Smooth muscle cell (in vitro differentiated cells): ENCODE measurements at regions not wholly inside any gene's neighbourhood (a gene's known extent, or its start where the extent isn't known, plus 50 kb on each side); places are given as distances from the start of the nearest gene placed in this dataset.

Experiments used
- DNase-seq: peaks from one replicate; lab custom pipeline; 2025; ENCODE audit not compliant: unreplicated experiment; lab: John Stamatoyannopoulos, UW
- H2AFZ ChIP-seq: fragments of 200-600 bp; sonication (generic); 2 replicates; pipeline ENCODE4 v1.6.0; 2016; ENCODE audit warnings: antibody characterized with exemption, low read depth, mild to moderate bottlenecking
- H3F3A ChIP-seq: fragments of 200-600 bp; sonication (generic); 2 replicates; pipeline ENCODE4 v1.6.0; 2017; ENCODE audit warnings: antibody characterized with exemption, low read depth
- H3K27ac ChIP-seq: fragments of 200-600 bp; sonication (generic); 2 replicates; pipeline ENCODE4 v1.5.1; 2016; ENCODE audit warnings: low read depth, mild to moderate bottlenecking
- H3K27me3 ChIP-seq: fragments of 200-600 bp; sonication (generic); 2 replicates; pipeline ENCODE4 v1.6.1; 2016; ENCODE audit warnings: low read depth, mild to moderate bottlenecking
- H3K36me3 ChIP-seq: fragments of 200-600 bp; sonication (generic); 2 replicates; pipeline ENCODE4 v1.5.1; 2016; ENCODE audit warnings: low read depth
- H3K4me1 ChIP-seq: fragments of 200-600 bp; sonication (generic); 2 replicates; pipeline ENCODE4 v1.5.1; 2016; ENCODE audit warnings: low read depth
- H3K4me2 ChIP-seq: fragments of 200-600 bp; sonication (generic); 2 replicates; pipeline ENCODE4 v1.6.0; 2016; ENCODE audit warnings: mild to moderate bottlenecking
- H3K4me3 ChIP-seq: fragments of 200-600 bp; sonication (generic); 2 replicates; pipeline ENCODE4 v1.5.1; 2016; ENCODE audit warnings: mild to moderate bottlenecking
- H3K79me2 ChIP-seq: fragments of 200-600 bp; sonication (generic); 2 replicates; pipeline ENCODE4 v1.6.0; 2016; ENCODE audit warnings: low read depth, mild to moderate bottlenecking
- H3K9ac ChIP-seq: fragments of 200-600 bp; sonication (generic); 2 replicates; pipeline ENCODE4 v1.6.0; 2016; ENCODE audit warnings: low read depth
- H3K9me3 ChIP-seq: fragments of 200-600 bp; sonication (generic); replicated peaks from 2 replicates; pipeline ENCODE4 v1.5.1; 2016; ENCODE audit warnings: low read depth
- H4K20me1 ChIP-seq: fragments of 200-600 bp; sonication (generic); 2 replicates; pipeline ENCODE4 v1.6.0; 2016; ENCODE audit warnings: low read depth
- WGBS: methylation state at CpG from one replicate; pipeline ENCODE4 v1.1.7; 2016; ENCODE audit warnings: low lambda C conversion rate; 5-methylcytosine and 5-hydroxymethylcytosine counted together
- TF ChIP-seq, protein P1 (sequence below): fragments of 200-600 bp; sonication (generic); IDR thresholded peaks from 2 replicates; pipeline ENCODE4 v1.5.1; 2017; ENCODE audit warnings: borderline replicate concordance, mild to moderate bottlenecking, antibody characterized with exemption; ENCODE audit not compliant: insufficient read depth, poor library complexity, severe bottlenecking

DNA sequence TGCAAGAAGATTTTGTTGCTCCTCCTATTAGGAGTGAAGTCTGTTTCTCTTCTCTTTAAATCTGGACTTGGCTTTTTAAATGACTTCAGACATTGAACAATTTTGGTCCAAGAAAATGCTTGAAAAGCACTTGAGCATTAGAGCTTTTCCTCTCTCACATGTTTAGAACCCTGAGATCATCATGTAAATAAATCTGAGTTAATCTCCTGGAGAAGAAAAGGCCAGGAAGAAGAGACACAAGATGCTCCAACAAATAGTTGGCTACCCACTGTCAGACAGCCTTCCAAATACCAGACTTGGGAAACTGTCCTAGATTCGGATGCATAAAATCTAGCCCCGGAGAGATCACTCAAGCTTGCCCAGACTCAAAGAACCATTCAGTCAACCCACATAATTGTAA lies 1353.1 kb upstream of the ADGRL4 start:
- H3K4me3 ChIP-seq, result no peak overlapping the region
- H3K79me2 ChIP-seq, result no peaks in the 10 kb centered on the region
- no peak overlapping the region for H3K9ac ChIP-seq
- H3F3A ChIP-seq, result no peaks in the 10 kb centered on the region
- H3K9me3 ChIP-seq, result no peaks in the 10 kb centered on the region
- H3K36me3 ChIP-seq, result no peaks in the 10 kb centered on the region
- no peak overlapping the region for H3K4me2 ChIP-seq
- no peak overlapping the region for H3K27ac ChIP-seq
- WGBS, result 77% methylated on average over 2 of the region's 2 CpGs
- no peak for DNase-seq
- H3K4me1 ChIP-seq, result no peaks in the 10 kb centered on the region
- TF ChIP-seq, protein P1, sequence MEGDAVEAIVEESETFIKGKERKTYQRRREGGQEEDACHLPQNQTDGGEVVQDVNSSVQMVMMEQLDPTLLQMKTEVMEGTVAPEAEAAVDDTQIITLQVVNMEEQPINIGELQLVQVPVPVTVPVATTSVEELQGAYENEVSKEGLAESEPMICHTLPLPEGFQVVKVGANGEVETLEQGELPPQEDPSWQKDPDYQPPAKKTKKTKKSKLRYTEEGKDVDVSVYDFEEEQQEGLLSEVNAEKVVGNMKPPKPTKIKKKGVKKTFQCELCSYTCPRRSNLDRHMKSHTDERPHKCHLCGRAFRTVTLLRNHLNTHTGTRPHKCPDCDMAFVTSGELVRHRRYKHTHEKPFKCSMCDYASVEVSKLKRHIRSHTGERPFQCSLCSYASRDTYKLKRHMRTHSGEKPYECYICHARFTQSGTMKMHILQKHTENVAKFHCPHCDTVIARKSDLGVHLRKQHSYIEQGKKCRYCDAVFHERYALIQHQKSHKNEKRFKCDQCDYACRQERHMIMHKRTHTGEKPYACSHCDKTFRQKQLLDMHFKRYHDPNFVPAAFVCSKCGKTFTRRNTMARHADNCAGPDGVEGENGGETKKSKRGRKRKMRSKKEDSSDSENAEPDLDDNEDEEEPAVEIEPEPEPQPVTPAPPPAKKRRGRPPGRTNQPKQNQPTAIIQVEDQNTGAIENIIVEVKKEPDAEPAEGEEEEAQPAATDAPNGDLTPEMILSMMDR, result no peak
- no peaks in the 10 kb centered on the region for H4K20me1 ChIP-seq
- no peaks in the 10 kb centered on the region for H3K27me3 ChIP-seq
- no peak overlapping the region for H2AFZ ChIP-seq

DNA sequence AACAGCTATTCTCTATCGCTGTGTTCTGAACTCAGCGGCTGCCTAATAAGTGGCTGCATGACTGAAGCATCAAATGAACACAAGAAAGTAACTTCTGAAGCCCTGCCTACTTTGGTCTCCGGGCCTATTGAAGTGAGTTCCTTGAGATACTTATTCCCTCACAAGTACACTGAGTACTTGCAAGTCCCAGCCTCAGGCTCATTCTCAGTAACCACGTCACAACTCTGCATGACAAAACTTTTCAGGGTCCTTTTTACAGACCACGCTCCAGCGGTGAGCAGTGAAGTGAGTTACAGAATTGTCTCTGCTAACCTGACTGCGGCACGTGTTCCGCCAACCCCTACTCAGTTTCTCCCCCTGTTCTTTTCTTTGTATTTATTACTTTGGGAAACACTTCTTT lies 1342.7 kb upstream of the ADGRL4 start:
- no peaks in the 10 kb centered on the region for H3K79me2 ChIP-seq
- DNase-seq, result no peak
- no peak overlapping the region for H3K27ac ChIP-seq
- 83% methylated on average over 9 of the region's 9 CpGs for WGBS
- H4K20me1 ChIP-seq, result no peaks in the 10 kb centered on the region
- no peak overlapping the region for H3K4me2 ChIP-seq
- no peaks in the 10 kb centered on the region for H3K4me1 ChIP-seq
- no peaks in the 10 kb centered on the region for H3F3A ChIP-seq
- H3K9me3 ChIP-seq, result no peaks in the 10 kb centered on the region
- H3K4me3 ChIP-seq, result no peak overlapping the region
- TF ChIP-seq, protein P1, result no peak
- no peaks in the 10 kb centered on the region for H3K36me3 ChIP-seq
- no peak overlapping the region for H2AFZ ChIP-seq
- H3K27me3 ChIP-seq, result no peaks in the 10 kb centered on the region
- H3K9ac ChIP-seq, result no peak overlapping the region

DNA sequence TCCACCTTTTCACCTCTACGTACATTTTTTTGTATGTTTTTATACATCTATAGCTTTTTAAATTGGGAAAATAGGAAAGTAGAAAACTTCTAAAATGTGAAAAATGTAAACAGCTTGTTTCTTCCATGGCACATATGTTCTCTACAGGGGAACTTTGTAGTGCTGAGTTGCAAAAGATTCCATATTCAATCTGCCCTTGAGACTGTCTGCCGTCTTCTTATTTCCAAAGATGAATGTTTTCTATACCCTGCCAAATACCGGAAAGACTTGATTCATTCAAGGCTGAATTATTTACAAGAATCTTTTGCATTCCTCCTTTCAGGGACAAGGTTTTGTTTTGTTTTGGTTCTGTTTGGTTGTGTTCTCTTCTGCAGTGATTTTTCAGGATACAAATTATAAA lies 1334.5 kb upstream of the ADGRL4 start:
- Histone ChIP-seq H3F3A (no peaks in the 10 kb centered on the region), H3K4me2 (no peak overlapping the region), H4K20me1 (no peaks in the 10 kb centered on the region), H3K9ac (no peak overlapping the region), H3K4me3 (no peak overlapping the region), H3K36me3 (no peaks in the 10 kb centered on the region), H3K27ac (no peak overlapping the region), H2AFZ (no peak overlapping the region), H3K27me3 (no peaks in the 10 kb centered on the region), H3K9me3 (no peaks in the 10 kb centered on the region), H3K4me1 (no peaks in the 10 kb centered on the region), H3K79me2 (no peaks in the 10 kb centered on the region)
- WGBS, result 85% methylated on average over 3 of the region's 3 CpGs
- TF ChIP-seq, protein P1, result no peak
- no peak for DNase-seq

DNA sequence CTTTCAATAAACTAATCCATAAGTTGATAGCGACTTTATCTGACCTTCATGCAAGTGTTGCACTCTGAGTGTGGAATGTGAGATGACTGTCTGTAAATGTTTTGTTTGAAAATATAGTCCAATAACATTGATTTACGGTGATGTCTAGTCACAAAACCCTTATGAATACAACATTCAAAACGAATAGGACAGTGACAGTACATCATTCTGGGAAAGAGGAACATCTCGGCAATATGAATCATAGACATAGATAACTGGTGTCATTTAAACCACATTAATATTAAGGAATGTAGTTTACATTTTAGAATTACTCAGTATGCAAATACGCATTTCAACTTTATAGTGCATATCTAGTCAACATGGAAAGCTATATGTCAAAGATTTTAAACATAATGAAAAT lies 1311.6 kb upstream of the ADGRL4 start:
- Histone ChIP-seq H3K4me2 (no peak overlapping the region), H3K27me3 (no peaks in the 10 kb centered on the region), H3K79me2 (no peaks in the 10 kb centered on the region), H3F3A (no peaks in the 10 kb centered on the region), H3K4me1 (no peaks in the 10 kb centered on the region), H3K27ac (no peak overlapping the region), H4K20me1 (no peaks in the 10 kb centered on the region), H3K9me3 (no peaks in the 10 kb centered on the region), H3K9ac (no peak overlapping the region), H3K36me3 (no peaks in the 10 kb centered on the region), H3K4me3 (no peak overlapping the region), H2AFZ (no peak overlapping the region)
- 82% methylated on average over 5 of the region's 5 CpGs for WGBS
- DNase-seq, result no peak
- TF ChIP-seq, protein P1, result no peak
